Osteocyte (in vitro differentiated cells): ENCODE measurements at regions not wholly inside any gene's neighbourhood (a gene's known extent, or its start where the extent isn't known, plus 50 kb on each side); places are given as distances from the start of the nearest gene placed in this dataset.
"Not testable (repeated sequence)": the region's sequence is repeated elsewhere in the genome, so short reads cannot be mapped to it uniquely, and the experiment has no call there.

Experiments used
- DNase-seq: peaks from one replicate; pipeline ENCODE4 v3.0.0; 2021; ENCODE audit warnings: mixed read lengths; ENCODE audit not compliant: unreplicated experiment; ENCODE audit errors: extremely low spot score
- H3K27ac Mint-ChIP-seq: one replicate; pipeline ENCODE4 v1.8.0; 2021; ENCODE audit warnings: mild to moderate bottlenecking, mixed read lengths; ENCODE audit not compliant: unreplicated experiment
- H3K27me3 Mint-ChIP-seq: one replicate; pipeline ENCODE4 v1.8.0; 2021; ENCODE audit warnings: mixed read lengths; ENCODE audit not compliant: unreplicated experiment
- H3K36me3 Mint-ChIP-seq: one replicate; pipeline ENCODE4 v1.8.0; 2021; ENCODE audit warnings: mixed read lengths; ENCODE audit not compliant: unreplicated experiment
- H3K4me1 Mint-ChIP-seq: one replicate; pipeline ENCODE4 v1.8.0; 2021; ENCODE audit warnings: mixed read lengths; ENCODE audit not compliant: unreplicated experiment
- H3K4me3 Mint-ChIP-seq: one replicate; pipeline ENCODE4 v1.8.0; 2021; ENCODE audit warnings: mild to moderate bottlenecking, moderate library complexity, mixed read lengths; ENCODE audit not compliant: unreplicated experiment
- H3K9me3 Mint-ChIP-seq: one replicate; pipeline ENCODE4 v1.8.0; 2021; ENCODE audit warnings: mixed read lengths; ENCODE audit not compliant: unreplicated experiment
- CTCF ChIP-seq: fragments of 200-600 bp; sonication (generic); IDR thresholded peaks from 2 replicates; pipeline ENCODE4 v1.5.0; 2021; ENCODE audit warnings: antibody characterized with exemption, mild to moderate bottlenecking, moderate library complexity

- H3K27me3 Mint-ChIP-seq = peaks cover 6% of the 10 kb centered on the region
- no peaks in the 10 kb centered on the region for H3K36me3 Mint-ChIP-seq
- H3K4me3 Mint-ChIP-seq = no peak overlapping the region
- no peak for TF ChIP-seq CTCF
- no peaks in the 10 kb centered on the region for H3K9me3 Mint-ChIP-seq
- no peak for DNase-seq
- no peak overlapping the region for H3K27ac Mint-ChIP-seq
- peaks cover 2% of the 10 kb centered on the region for H3K4me1 Mint-ChIP-seq
Measured at GRCh38 chr22:27073601-27074425, 416.4 kb downstream of the MIAT start.

- peaks cover 3% of the 10 kb centered on the region for H3K4me1 Mint-ChIP-seq
- no peaks in the 10 kb centered on the region for H3K36me3 Mint-ChIP-seq
- H3K9me3 Mint-ChIP-seq = no peaks in the 10 kb centered on the region
- DNase-seq = no peak
- H3K27ac Mint-ChIP-seq = no peak overlapping the region
- TF ChIP-seq CTCF = no peak
- H3K27me3 Mint-ChIP-seq = peaks cover 6% of the 10 kb centered on the region
- H3K4me3 Mint-ChIP-seq = no peak overlapping the region
Measured at GRCh38 chr22:27075028-27075678, 417.8 kb downstream of the MIAT start.

GRCh38 chr22:27075891-27076290, 418.5 kb downstream of the MIAT start:
- no peaks in the 10 kb centered on the region for H3K36me3 Mint-ChIP-seq
- no peak overlapping the region for H3K4me3 Mint-ChIP-seq
- no peak overlapping the region for H3K27ac Mint-ChIP-seq
- H3K4me1 Mint-ChIP-seq = peaks cover 3% of the 10 kb centered on the region
- no peaks in the 10 kb centered on the region for H3K9me3 Mint-ChIP-seq
- no peak for DNase-seq
- no peak for TF ChIP-seq CTCF
- peaks cover 6% of the 10 kb centered on the region for H3K27me3 Mint-ChIP-seq

GRCh38 chr22:27078064-27078463, 420.7 kb downstream of the MIAT start:
- H3K27ac Mint-ChIP-seq, DNase-seq, H3K4me3 Mint-ChIP-seq, H3K4me1 Mint-ChIP-seq, H3K9me3 Mint-ChIP-seq, H3K27me3 Mint-ChIP-seq, H3K36me3 Mint-ChIP-seq: not testable (repeated sequence)

GRCh38 chr22:27080036-27080578, 422.7 kb downstream of the MIAT start:
- H3K27ac Mint-ChIP-seq = no peak overlapping the region
- no peak overlapping the region for H3K4me3 Mint-ChIP-seq
- H3K9me3 Mint-ChIP-seq = no peaks in the 10 kb centered on the region
- H3K27me3 Mint-ChIP-seq = peaks cover 6% of the 10 kb centered on the region
- peaks cover 9% of the 10 kb centered on the region for H3K4me1 Mint-ChIP-seq
- TF ChIP-seq CTCF = no peak
- no peaks in the 10 kb centered on the region for H3K36me3 Mint-ChIP-seq
- no peak for DNase-seq
